ENCODE measurements at regions not wholly inside any gene's neighbourhood (a gene's known extent, or its start where the extent isn't known, plus 50 kb on each side); places are given as distances from the start of the nearest gene placed in this dataset.
"Not testable (repeated sequence)": the region's sequence is repeated elsewhere in the genome, so short reads cannot be mapped to it uniquely, and the experiment has no call there.

DNA sequence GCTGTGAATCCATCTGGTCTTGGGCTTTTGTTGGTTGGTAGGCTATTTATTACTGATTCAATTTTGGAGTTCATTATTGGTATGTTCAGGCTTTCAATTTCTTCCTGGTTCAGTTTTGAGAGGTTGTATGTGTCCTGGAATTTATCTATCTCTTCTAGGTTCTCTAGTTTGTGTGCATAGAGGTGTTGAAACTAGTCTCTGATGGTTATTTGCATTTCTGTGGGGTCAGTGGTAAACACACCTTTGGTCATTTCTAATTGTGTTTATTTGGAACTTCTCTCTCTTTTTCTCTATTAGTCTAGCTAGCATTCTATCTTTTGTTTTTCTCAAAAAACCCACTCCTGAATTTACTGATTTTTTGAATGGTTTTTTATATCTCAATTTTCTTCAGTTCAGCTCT, 70.1 kb upstream of the IRAK1BP1 start:
- H3K27ac ChIP-seq (ENCODE audit: low read depth, low read length): no peak overlapping the region
- no peaks in the 10 kb centered on the region for H3F3A ChIP-seq (ENCODE audit: control insufficient read depth, insufficient read depth)
- no peaks in the 10 kb centered on the region for H3K4me1 ChIP-seq (ENCODE audit: control insufficient read depth, low read length)
- H4K20me1 ChIP-seq (ENCODE audit: control insufficient read depth, insufficient read depth, low read depth, low read length): no peaks in the 10 kb centered on the region
- H3K27me3 ChIP-seq (ENCODE audit: control insufficient read depth, low read length): no peaks in the 10 kb centered on the region
- TF ChIP-seq CTCF (IDR thresholded peaks at IDR 0.05; ENCODE audit: low read depth, low read length, poor library complexity, severe bottlenecking) (no peak), EZH2phosphoT487 (IDR thresholded peaks at IDR 0.05; ENCODE audit: borderline replicate concordance, low read length) (no peak)
- H3K36me3 ChIP-seq (ENCODE audit: control insufficient read depth, low read length): no peaks in the 10 kb centered on the region
- no peak overlapping the region for H3K4me3 ChIP-seq (ENCODE audit: low read length)
- H3K4me2 ChIP-seq (ENCODE audit: low read length): no peak overlapping the region
- H3K9me2 ChIP-seq (replicated peaks; ENCODE audit: control insufficient read depth, low read length): no peaks in the 10 kb centered on the region
- no peaks in the 10 kb centered on the region for H3K9me3 ChIP-seq (ENCODE audit: control insufficient read depth, insufficient read depth, low read length)
- no peaks in the 10 kb centered on the region for H3K79me2 ChIP-seq (ENCODE audit: control insufficient read depth, low read length)

DNA sequence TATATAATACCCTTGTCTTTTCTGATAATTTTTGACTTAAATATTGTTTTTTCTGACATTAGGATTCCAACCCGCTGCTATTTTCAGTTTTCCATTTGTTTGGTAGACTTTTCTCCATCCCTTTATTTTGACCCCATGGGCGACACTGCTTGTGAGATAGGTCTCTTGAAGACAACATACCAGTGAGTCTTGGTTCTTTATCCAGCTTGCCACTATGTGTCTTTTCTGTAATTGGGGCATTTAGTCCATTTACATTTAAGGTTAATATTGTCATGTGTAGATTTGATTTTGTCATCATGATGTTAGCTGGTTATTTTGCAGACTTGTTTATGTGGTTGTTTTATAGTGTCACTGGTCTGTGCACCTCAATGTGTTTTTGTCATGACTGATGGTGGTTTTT, 67.7 kb upstream of the IRAK1BP1 start:
- Histone ChIP-seq H3K4me1 (ENCODE audit: control insufficient read depth, low read length) (no peaks in the 10 kb centered on the region), H4K20me1 (ENCODE audit: control insufficient read depth, insufficient read depth, low read depth, low read length) (no peaks in the 10 kb centered on the region), H3K4me2 (ENCODE audit: low read length) (no peak overlapping the region), H3K36me3 (ENCODE audit: control insufficient read depth, low read length) (no peaks in the 10 kb centered on the region), H3K79me2 (ENCODE audit: control insufficient read depth, low read length) (no peaks in the 10 kb centered on the region), H3K9me2 (replicated peaks; ENCODE audit: control insufficient read depth, low read length) (no peaks in the 10 kb centered on the region), H3K27ac (ENCODE audit: low read depth, low read length) (no peak overlapping the region), H3K9me3 (ENCODE audit: control insufficient read depth, insufficient read depth, low read length) (no peaks in the 10 kb centered on the region), H3F3A (ENCODE audit: control insufficient read depth, insufficient read depth) (no peaks in the 10 kb centered on the region), H3K4me3 (ENCODE audit: low read length) (no peak overlapping the region), H3K27me3 (ENCODE audit: control insufficient read depth, low read length) (no peaks in the 10 kb centered on the region)
- TF ChIP-seq CTCF (IDR thresholded peaks at IDR 0.05; ENCODE audit: low read depth, low read length, poor library complexity, severe bottlenecking) (no peak), EZH2phosphoT487 (IDR thresholded peaks at IDR 0.05; ENCODE audit: borderline replicate concordance, low read length) (no peak)

GRCh38 chr6:78806792-78807191, 60.6 kb upstream of the IRAK1BP1 start:
- not testable (repeated sequence) for H3K79me2 ChIP-seq (ENCODE audit: control insufficient read depth, low read length); H3K4me2 ChIP-seq (ENCODE audit: low read length); H3K27ac ChIP-seq (ENCODE audit: low read depth, low read length); H3K36me3 ChIP-seq (ENCODE audit: control insufficient read depth, low read length); H3K4me3 ChIP-seq (ENCODE audit: low read length); H3K9me2 ChIP-seq (replicated peaks; ENCODE audit: control insufficient read depth, low read length); H3F3A ChIP-seq (ENCODE audit: control insufficient read depth, insufficient read depth); H3K27me3 ChIP-seq (ENCODE audit: control insufficient read depth, low read length); H3K9me3 ChIP-seq (ENCODE audit: control insufficient read depth, insufficient read depth, low read length); H3K4me1 ChIP-seq (ENCODE audit: control insufficient read depth, low read length); H4K20me1 ChIP-seq (ENCODE audit: control insufficient read depth, insufficient read depth, low read depth, low read length)

- H4K20me1 ChIP-seq (ENCODE audit: control insufficient read depth, insufficient read depth, low read depth, low read length); H3K36me3 ChIP-seq (ENCODE audit: control insufficient read depth, low read length); H3K27ac ChIP-seq (ENCODE audit: low read depth, low read length); H3K9me3 ChIP-seq (ENCODE audit: control insufficient read depth, insufficient read depth, low read length); H3K27me3 ChIP-seq (ENCODE audit: control insufficient read depth, low read length); H3F3A ChIP-seq (ENCODE audit: control insufficient read depth, insufficient read depth); H3K4me3 ChIP-seq (ENCODE audit: low read length); H3K4me1 ChIP-seq (ENCODE audit: control insufficient read depth, low read length); H3K9me2 ChIP-seq (replicated peaks; ENCODE audit: control insufficient read depth, low read length); H3K4me2 ChIP-seq (ENCODE audit: low read length); H3K79me2 ChIP-seq (ENCODE audit: control insufficient read depth, low read length): not testable (repeated sequence)
Observed at GRCh38 chr6:78807655-78808355, 59.5 kb upstream of the IRAK1BP1 start.

Data from DOHH2 (cell line).